Activated CD4-positive, alpha-beta memory T cell treated with anti-CD3 and anti-CD28 coated beads, Interleukin-2, amount 10 ng/mL, durations not matched to agents 7 days and 5 days (primary cell): ENCODE measurements at regions not wholly inside any gene's neighbourhood (a gene's known extent, or its start where the extent isn't known, plus 50 kb on each side); places are given as distances from the start of the nearest gene placed in this dataset.
"Not testable (repeated sequence)": the region's sequence is repeated elsewhere in the genome, so short reads cannot be mapped to it uniquely, and the experiment has no call there.

Experiments used
- CTCF ChIA-PET: fragments of 350-600 bp; sonication (Branson Sonifier 250); formaldehyde crosslinking; loops from one replicate; lab custom pipeline; 2021; ENCODE audit warnings: antibody characterized with exemption, inconsistent platforms; lab: Charles Lee
- POLR2A ChIA-PET: fragments of 350-600 bp; sonication (Branson Sonifier 250); formaldehyde crosslinking; loops from one replicate; lab custom pipeline; 2021; ENCODE audit warnings: antibody characterized with exemption; lab: Charles Lee
- DNase-seq: peaks from one replicate; pipeline ENCODE4 v3.0.0-alpha.2; 2020
- H3K27ac Mint-ChIP-seq: one replicate; pipeline ENCODE4 v1.8.0; 2021; ENCODE audit warnings: mild to moderate bottlenecking, mixed read lengths
- H3K27me3 Mint-ChIP-seq: one replicate; pipeline ENCODE4 v1.8.0; 2021; ENCODE audit warnings: mixed read lengths
- H3K36me3 Mint-ChIP-seq: one replicate; pipeline ENCODE4 v1.8.0; 2021; ENCODE audit warnings: low read depth, mixed read lengths
- H3K4me1 Mint-ChIP-seq: one replicate; pipeline ENCODE4 v1.8.0; 2021; ENCODE audit warnings: mixed read lengths
- H3K4me3 Mint-ChIP-seq: one replicate; pipeline ENCODE4 v1.8.0; 2021; ENCODE audit warnings: mild to moderate bottlenecking, mixed read lengths
- H3K9me3 Mint-ChIP-seq: one replicate; pipeline ENCODE4 v1.8.0; 2021; ENCODE audit warnings: mixed read lengths

DNA sequence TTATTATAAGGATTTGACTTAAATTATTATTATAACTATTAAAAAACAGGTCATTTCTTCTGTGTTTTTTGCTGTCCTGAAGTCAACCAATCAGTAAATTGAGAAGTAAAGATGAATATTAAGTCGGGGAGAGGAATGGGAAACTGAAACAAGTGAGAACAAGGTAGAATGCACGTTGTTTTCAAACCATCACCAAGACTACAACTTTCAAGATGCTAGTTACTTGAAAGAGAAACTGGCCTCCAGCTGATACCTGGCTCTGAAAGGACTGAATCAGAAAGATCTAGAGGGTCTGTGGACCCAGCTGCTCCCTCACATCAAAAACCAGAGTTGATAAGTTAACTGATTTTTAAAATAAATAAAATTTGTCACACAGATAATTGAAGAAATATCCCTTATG is 1301.5 kb upstream of the ATXN8OS start:
- H3K9me3 Mint-ChIP-seq, result no peaks in the 10 kb centered on the region
- no peaks in the 10 kb centered on the region for H3K36me3 Mint-ChIP-seq
- ChIA-PET POLR2A (no interaction called here), CTCF (no interaction called here)
- no peak overlapping the region for H3K27ac Mint-ChIP-seq
- H3K4me1 Mint-ChIP-seq, result no peaks in the 10 kb centered on the region
- no peak for DNase-seq
- no peaks in the 10 kb centered on the region for H3K27me3 Mint-ChIP-seq
- H3K4me3 Mint-ChIP-seq, result no peak overlapping the region

DNA sequence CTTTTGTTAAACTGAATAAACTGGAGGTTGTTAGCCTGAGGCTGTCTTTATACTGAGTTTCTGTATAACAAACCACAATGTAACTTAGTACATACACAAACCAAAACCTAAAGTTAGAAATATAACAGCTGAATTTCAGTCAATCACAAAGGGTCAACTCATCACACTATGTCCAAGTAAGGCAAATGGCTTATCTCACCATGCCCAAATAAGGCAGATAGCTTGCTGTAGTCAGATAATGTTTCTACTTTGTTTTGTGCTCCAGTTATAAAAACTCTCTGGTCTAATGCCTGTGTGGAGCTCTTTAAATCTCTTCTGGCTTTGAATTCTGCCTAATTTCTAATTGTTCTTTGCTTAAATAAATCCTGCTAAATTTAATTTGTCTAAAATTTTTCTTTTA is 1323.4 kb upstream of the ATXN8OS start:
- peaks cover 7% of the 10 kb centered on the region for H3K9me3 Mint-ChIP-seq
- H3K36me3 Mint-ChIP-seq, result no peaks in the 10 kb centered on the region
- DNase-seq, result no peak
- H3K4me1 Mint-ChIP-seq, result no peaks in the 10 kb centered on the region
- CTCF ChIA-PET, result no interaction called here
- POLR2A ChIA-PET, result no interaction called here
- H3K4me3 Mint-ChIP-seq, result no peak overlapping the region
- H3K27ac Mint-ChIP-seq, result no peak overlapping the region
- no peaks in the 10 kb centered on the region for H3K27me3 Mint-ChIP-seq

DNA sequence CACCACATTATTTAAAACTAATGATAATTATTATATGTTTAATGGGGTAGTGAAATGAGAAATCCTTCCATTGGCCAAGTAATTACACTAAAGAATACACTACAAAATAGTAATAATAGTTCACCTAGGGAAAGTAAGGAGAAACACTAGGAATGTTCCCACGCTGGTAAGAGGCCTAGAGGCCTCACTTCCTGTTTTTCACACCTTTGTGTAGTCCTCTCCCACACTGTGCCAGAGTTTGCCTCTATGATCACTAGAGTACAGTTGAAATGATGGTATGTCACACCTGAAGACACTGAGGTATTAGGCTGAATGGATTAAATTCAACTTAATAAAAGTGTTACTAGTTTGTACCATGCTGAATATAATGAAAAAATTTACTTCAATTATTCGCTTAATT is 1348.0 kb upstream of the ATXN8OS start:
- Mint-ChIP-seq H3K27me3 (no peaks in the 10 kb centered on the region), H3K4me1 (no peaks in the 10 kb centered on the region), H3K9me3 (peaks cover 5% of the 10 kb centered on the region), H3K4me3 (no peak overlapping the region), H3K27ac (no peak overlapping the region), H3K36me3 (no peaks in the 10 kb centered on the region)
- ChIA-PET POLR2A (no interaction called here), CTCF (no interaction called here)
- DNase-seq, result no peak

DNA sequence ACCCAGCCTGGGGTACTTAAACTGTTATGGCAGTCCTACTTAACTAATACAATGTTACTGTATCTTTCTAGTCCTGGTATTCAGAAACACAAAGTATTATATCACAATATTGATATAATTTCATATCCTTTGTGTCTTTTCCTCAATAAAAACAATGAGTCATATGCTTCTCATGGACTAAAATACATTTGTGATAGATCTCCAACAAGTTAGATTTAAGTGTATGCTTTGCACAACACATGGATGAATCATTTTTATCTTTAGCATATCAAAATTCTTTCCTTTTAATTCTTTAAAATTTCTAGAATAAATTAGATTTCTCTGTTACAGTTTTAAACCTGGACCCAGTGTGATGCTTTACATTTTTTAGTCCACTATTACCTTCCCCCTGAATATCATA is 1357.8 kb upstream of the ATXN8OS start:
- DNase-seq, result no peak
- ChIA-PET POLR2A (no interaction called here), CTCF (no interaction called here)
- Mint-ChIP-seq H3K9me3 (peaks cover 2% of the 10 kb centered on the region), H3K36me3 (no peaks in the 10 kb centered on the region), H3K4me3 (no peak overlapping the region), H3K27me3 (no peaks in the 10 kb centered on the region), H3K27ac (no peak overlapping the region), H3K4me1 (no peaks in the 10 kb centered on the region)

DNA sequence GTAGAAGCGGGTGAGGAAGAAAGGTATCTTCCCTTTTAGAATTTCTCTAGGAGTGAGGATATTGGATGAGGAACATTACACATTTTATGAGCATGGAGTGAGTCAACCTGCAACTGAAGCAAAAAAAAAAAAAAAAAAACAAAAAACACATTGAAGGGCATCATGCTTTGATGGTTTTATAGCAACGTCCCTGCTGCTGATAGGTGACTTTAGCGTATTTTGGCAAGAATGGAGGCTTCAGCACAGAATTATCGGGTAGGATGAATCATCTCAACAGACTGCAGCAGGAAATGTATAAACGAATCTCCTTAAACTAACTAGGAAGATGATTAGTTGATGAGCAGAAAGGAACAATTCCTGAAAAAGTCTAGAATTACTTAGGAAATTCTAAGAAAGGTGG is 1359.6 kb upstream of the ATXN8OS start:
- Mint-ChIP-seq H3K36me3 (no peaks in the 10 kb centered on the region), H3K4me3 (no peak overlapping the region), H3K27me3 (no peaks in the 10 kb centered on the region), H3K27ac (no peak overlapping the region), H3K9me3 (peaks cover 2% of the 10 kb centered on the region), H3K4me1 (no peaks in the 10 kb centered on the region)
- CTCF ChIA-PET, result no interaction called here
- POLR2A ChIA-PET, result no interaction called here
- DNase-seq, result no peak

DNA sequence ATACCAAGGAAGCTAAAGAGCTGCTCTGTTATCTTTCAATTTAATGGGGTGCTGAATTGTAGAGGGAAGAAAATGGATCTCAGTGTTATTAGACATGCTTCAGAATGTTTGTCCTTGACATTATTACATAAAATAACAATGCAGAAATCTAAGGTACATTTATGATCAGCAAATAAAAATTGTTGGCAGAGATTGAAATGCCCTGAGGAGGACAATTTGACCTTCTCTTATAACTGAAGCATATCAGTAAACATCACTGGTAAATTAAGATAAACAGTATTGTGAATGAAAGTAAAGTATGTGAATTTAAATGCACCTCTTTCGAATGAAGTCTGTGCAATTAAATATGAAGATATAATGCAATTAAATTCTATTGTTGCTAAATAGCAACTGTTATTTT is 1362.1 kb upstream of the ATXN8OS start:
- ChIA-PET CTCF (no interaction called here), POLR2A (no interaction called here)
- no peak for DNase-seq
- H3K9me3 Mint-ChIP-seq, result peaks cover 2% of the 10 kb centered on the region
- no peaks in the 10 kb centered on the region for H3K27me3 Mint-ChIP-seq
- H3K27ac Mint-ChIP-seq, result no peak overlapping the region
- no peaks in the 10 kb centered on the region for H3K36me3 Mint-ChIP-seq
- H3K4me1 Mint-ChIP-seq, result no peaks in the 10 kb centered on the region
- no peak overlapping the region for H3K4me3 Mint-ChIP-seq

DNA sequence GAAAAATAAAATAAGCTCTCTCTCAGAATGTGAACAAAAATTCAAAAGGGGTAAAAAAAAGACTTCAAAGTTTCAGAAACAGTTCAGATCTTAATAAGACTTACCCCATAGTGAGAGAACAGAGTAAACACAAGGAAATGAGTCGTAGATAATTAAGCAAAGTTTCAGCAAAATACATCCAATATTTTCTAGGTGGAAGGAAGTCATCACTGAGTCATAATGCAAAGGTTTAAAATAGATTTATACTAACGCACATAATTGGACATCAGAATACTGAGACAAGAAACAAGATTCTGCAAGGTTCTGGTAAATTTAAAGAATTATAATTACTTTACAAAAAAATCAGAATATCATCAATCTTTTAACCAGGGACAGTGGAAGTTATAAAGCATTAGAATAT is 1370.7 kb upstream of the ATXN8OS start:
- H3K27ac Mint-ChIP-seq, result no peak overlapping the region
- no peak overlapping the region for H3K4me3 Mint-ChIP-seq
- POLR2A ChIA-PET, result no interaction called here
- DNase-seq, result no peak
- CTCF ChIA-PET, result no interaction called here
- no peaks in the 10 kb centered on the region for H3K4me1 Mint-ChIP-seq
- peaks cover 2% of the 10 kb centered on the region for H3K9me3 Mint-ChIP-seq
- H3K27me3 Mint-ChIP-seq, result no peaks in the 10 kb centered on the region
- H3K36me3 Mint-ChIP-seq, result no peaks in the 10 kb centered on the region

DNA sequence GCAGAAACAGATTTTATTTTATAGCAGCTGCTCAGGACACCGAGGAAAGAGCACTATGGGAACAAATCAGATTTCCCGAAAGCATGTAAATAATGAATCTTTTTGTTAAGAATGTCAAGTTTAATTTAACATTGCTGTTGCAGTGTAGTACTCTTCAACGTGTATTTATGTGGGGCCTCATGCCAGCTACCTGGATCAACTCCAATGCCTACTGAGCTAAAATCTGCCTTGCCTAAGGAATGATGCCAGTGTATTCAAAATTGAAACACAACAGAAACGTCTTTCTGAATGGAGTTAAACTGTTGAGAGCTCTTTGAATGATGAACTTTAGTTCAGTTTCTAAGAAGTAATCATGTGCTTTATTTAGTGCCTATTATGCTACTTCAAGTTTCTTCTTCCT is 1379.8 kb upstream of the ATXN8OS start:
- Mint-ChIP-seq H3K36me3 (no peaks in the 10 kb centered on the region), H3K4me1 (no peaks in the 10 kb centered on the region), H3K27ac (no peak overlapping the region), H3K27me3 (no peaks in the 10 kb centered on the region), H3K4me3 (no peak overlapping the region), H3K9me3 (peaks cover 7% of the 10 kb centered on the region)
- ChIA-PET POLR2A (no interaction called here), CTCF (no interaction called here)
- DNase-seq, result no peak

DNA sequence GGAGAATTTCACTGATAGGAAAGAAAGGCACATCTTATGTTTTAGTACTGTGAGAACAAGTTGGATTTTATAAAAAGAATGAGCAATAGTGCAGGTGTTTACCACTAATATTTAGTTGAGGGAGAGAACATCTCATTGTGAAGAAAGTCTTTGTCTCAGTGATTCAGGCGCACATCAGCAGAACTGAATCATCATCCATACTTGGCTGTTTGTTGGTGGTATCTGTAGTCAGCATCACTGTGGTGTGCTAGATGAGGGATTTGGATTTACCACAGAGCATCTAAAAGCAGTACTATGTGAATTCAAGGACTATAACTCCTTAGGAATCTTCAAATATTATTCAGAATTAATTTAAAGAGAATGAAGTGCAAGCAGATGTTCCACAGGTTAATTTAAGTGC is 1380.5 kb upstream of the ATXN8OS start:
- DNase-seq, result no peak
- Mint-ChIP-seq H3K27ac (no peak overlapping the region), H3K27me3 (no peaks in the 10 kb centered on the region), H3K9me3 (peaks cover 8% of the 10 kb centered on the region), H3K36me3 (no peaks in the 10 kb centered on the region), H3K4me1 (no peaks in the 10 kb centered on the region), H3K4me3 (no peak overlapping the region)
- ChIA-PET CTCF (no interaction called here), POLR2A (no interaction called here)

DNA sequence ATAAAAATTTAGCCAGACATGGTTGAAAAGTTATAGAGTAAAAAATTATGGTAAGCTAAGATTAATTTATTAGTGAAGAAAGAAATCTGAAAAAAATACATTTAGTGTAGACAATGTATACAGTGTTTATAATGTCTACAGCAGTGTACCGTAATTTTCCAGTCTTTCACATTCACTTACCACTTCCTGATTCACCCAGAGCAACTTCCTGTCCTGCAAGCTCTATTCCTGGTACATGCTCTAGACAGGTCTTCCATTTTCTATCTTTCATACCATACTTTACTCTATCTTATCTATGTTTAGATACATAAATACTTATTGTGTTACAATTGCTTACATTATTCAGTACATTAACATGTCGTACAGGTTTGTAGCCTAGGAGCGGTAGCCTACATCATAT is 1387.8 kb upstream of the ATXN8OS start:
- Mint-ChIP-seq H3K27me3 (no peaks in the 10 kb centered on the region), H3K9me3 (peaks cover 7% of the 10 kb centered on the region), H3K36me3 (no peaks in the 10 kb centered on the region), H3K27ac (no peak overlapping the region), H3K4me3 (no peak overlapping the region), H3K4me1 (no peaks in the 10 kb centered on the region)
- no peak for DNase-seq
- CTCF ChIA-PET, result no interaction called here
- POLR2A ChIA-PET, result no interaction called here

DNA sequence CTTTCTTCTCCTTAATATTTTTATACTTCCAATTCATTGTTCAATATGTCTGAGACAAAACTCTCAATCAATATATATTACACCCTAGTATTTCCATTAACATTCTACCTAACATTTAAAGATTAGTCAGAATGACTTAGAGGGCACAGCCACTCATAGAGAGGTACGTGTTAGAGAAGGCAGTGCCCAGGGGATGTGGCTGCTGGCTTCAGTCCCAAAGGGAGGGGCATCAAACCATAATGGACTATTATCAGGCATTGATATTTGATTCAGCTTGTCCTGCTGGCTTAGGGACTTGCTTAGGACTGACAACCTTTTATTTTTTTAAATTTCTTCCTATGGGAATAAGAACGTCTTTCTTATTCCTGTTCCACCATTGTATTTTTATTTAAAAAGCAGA is 1392.0 kb upstream of the ATXN8OS start:
- ChIA-PET POLR2A (no interaction called here), CTCF (no interaction called here)
- Mint-ChIP-seq H3K4me1 (no peaks in the 10 kb centered on the region), H3K36me3 (no peaks in the 10 kb centered on the region), H3K4me3 (no peak overlapping the region), H3K9me3 (peaks cover 5% of the 10 kb centered on the region), H3K27ac (no peak overlapping the region), H3K27me3 (no peaks in the 10 kb centered on the region)
- no peak for DNase-seq

DNA sequence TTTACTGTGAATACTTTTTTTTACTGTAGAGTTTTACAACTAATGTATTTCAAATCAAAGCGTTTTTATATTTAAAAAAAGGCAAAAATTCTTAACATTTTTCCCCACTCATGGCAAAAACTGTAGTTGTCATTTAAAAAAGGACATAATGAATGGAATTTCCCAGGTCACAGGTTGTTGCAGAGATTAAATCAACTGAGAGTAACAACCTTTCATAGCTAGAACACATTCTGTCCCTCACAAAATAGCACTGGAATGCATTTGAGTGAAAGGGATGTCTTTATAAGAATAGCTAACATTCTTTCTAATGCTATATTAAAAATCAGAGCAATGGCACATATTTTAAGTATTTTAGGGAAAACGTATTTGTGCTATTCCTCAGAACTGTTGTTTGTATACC is 1393.3 kb upstream of the ATXN8OS start:
- ChIA-PET POLR2A (no interaction called here), CTCF (no interaction called here)
- DNase-seq, result no peak
- H3K27me3 Mint-ChIP-seq, result no peaks in the 10 kb centered on the region
- no peaks in the 10 kb centered on the region for H3K36me3 Mint-ChIP-seq
- peaks cover 5% of the 10 kb centered on the region for H3K9me3 Mint-ChIP-seq
- H3K27ac Mint-ChIP-seq, result no peak overlapping the region
- H3K4me3 Mint-ChIP-seq, result no peak overlapping the region
- no peaks in the 10 kb centered on the region for H3K4me1 Mint-ChIP-seq

DNA sequence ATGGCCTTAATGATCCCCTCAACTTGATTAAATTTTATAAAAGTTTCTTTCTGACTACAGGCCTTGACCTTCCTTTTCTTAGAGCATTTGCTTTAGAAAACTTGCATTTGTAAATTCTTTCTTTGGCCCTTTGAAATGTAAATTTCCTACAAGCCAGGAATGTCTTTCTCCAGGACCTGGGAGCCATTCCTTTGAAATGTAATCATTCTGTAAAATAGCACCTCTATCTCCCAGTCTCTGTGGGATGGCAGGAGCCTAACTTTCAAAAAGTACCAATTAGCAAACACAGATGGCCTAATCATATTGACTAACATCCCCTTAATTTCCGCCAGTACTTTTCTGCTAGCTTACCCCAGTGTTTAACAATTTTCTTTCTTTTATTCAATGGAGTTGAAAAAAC is 1394.2 kb upstream of the ATXN8OS start:
- peaks cover 5% of the 10 kb centered on the region for H3K9me3 Mint-ChIP-seq
- H3K4me1 Mint-ChIP-seq, result no peaks in the 10 kb centered on the region
- DNase-seq, result no peak
- ChIA-PET POLR2A (no interaction called here), CTCF (no interaction called here)
- no peaks in the 10 kb centered on the region for H3K36me3 Mint-ChIP-seq
- H3K4me3 Mint-ChIP-seq, result no peak overlapping the region
- H3K27me3 Mint-ChIP-seq, result no peaks in the 10 kb centered on the region
- no peak overlapping the region for H3K27ac Mint-ChIP-seq

DNA sequence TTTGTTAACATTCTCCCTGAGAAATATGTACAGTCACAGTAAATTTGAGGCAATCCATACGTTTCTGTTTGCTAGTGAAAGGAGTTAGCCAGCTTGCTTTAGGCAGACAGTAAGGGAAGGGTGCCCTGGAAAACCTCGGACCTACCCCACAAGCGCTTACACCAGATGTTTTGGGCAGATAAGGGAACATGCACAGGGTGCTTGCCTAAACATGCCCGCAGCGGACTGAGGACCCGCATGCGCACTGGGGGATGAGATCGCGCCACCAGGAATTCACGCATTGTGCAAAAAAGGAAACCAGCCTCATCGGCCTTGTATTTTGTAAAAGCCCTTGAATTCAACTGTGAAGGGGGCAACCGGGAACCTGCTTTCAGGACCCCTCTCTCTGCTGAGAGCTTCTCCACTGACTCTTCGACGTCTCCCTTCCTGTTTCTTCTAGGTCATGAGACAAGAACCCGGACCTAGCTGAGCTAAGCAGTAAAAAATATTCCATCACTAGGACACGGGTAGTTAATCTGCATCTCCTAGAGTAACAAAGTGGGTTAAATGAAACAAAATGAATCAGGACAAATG is 1399.2 kb upstream of the ATXN8OS start:
- H3K27ac Mint-ChIP-seq, result no peak overlapping the region
- CTCF ChIA-PET, result no interaction called here
- H3K9me3 Mint-ChIP-seq, result peaks cover 11% of the 10 kb centered on the region
- H3K27me3 Mint-ChIP-seq, result no peaks in the 10 kb centered on the region
- H3K4me3 Mint-ChIP-seq, result no peak overlapping the region
- POLR2A ChIA-PET, result no interaction called here
- H3K36me3 Mint-ChIP-seq, result no peaks in the 10 kb centered on the region
- no peak for DNase-seq
- H3K4me1 Mint-ChIP-seq, result no peaks in the 10 kb centered on the region

DNA sequence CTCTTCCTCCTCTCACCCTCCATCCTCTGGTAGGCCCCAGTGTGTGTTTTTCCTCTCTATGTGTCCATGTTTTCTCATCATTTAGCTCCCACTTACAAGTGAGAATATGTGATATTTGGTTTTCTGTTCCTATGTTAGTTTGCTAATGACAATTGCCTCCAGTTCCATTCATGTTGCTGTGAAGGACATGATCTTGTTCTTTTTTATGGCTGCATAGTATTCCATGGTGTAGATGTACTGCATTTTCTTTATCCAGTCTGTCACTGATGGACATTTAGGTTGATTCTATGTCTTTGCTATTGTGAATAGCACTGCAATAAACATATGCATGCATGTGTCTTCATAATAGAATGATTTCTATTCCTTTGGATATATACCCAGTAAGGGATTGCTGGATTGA is 1401.6 kb upstream of the ATXN8OS start:
- H3K36me3 Mint-ChIP-seq, CTCF ChIA-PET, POLR2A ChIA-PET, H3K4me3 Mint-ChIP-seq, H3K4me1 Mint-ChIP-seq, H3K27me3 Mint-ChIP-seq, H3K27ac Mint-ChIP-seq, DNase-seq: not testable (repeated sequence)
- peaks cover 11% of the 10 kb centered on the region for H3K9me3 Mint-ChIP-seq
